ENCODE measurements at regions not wholly inside any gene's neighbourhood (a gene's known extent, or its start where the extent isn't known, plus 50 kb on each side); places are given as distances from the start of the nearest gene placed in this dataset.

DNA sequence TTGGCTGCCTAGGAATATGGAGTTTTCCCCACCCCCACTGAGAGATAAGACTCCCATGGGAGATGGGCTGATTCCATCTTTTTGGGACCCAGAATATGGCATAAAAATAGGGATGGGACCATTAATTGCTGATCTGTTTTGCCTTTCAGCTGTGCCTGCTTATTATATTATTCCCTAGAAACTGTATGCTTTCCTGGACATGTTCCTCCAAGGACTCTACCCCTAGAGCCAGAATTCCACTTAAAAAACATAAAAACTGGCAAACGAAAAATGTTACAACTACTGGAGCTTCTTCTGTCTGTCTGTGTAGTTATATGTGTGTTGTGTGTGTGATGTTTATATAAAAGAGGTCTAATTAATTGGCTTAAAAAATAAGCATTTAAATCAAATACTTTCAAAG, 159.9 kb upstream of the PRR20A start:
- H3K4me1 Mint-ChIP-seq (ENCODE audit: low read depth), result no peaks in the 10 kb centered on the region

DNA sequence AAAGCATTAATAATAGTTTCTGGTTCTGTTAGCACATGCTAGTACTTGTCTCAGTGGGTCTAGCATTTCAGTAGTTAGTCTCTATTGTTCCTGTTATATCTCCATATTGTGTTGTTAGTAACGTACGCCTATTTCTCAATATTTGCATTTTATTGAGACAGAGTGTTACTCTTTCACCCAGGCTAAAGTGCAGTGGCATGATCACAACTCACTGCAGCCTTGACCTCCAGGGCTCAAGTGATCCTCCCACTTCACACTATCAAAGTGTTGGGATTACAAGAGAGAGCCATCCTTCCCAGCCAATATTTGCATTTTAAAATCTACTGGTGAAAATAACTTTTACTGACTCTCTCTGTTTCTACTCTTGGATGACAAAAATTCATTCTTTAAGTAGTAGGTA, 154.6 kb upstream of the PRR20A start:
- Mint-ChIP-seq H3K9me3 (ENCODE audit: low read depth) (peaks cover 2% of the 10 kb centered on the region), H3K4me3 (ENCODE audit: low read depth) (no peak overlapping the region), H3K27ac (no peak overlapping the region), H3K36me3 (ENCODE audit: insufficient read depth) (no peaks in the 10 kb centered on the region), H3K27me3 (no peaks in the 10 kb centered on the region), H3K4me1 (ENCODE audit: low read depth) (no peaks in the 10 kb centered on the region)
- no peak for DNase-seq (ENCODE audit: low spot score, unreplicated experiment)
- TF ChIP-seq, protein P1, sequence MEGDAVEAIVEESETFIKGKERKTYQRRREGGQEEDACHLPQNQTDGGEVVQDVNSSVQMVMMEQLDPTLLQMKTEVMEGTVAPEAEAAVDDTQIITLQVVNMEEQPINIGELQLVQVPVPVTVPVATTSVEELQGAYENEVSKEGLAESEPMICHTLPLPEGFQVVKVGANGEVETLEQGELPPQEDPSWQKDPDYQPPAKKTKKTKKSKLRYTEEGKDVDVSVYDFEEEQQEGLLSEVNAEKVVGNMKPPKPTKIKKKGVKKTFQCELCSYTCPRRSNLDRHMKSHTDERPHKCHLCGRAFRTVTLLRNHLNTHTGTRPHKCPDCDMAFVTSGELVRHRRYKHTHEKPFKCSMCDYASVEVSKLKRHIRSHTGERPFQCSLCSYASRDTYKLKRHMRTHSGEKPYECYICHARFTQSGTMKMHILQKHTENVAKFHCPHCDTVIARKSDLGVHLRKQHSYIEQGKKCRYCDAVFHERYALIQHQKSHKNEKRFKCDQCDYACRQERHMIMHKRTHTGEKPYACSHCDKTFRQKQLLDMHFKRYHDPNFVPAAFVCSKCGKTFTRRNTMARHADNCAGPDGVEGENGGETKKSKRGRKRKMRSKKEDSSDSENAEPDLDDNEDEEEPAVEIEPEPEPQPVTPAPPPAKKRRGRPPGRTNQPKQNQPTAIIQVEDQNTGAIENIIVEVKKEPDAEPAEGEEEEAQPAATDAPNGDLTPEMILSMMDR (IDR thresholded peaks at IDR 0.05; ENCODE audit: unreplicated experiment), result no peak

More for the DNA sequence above, 159.9 kb upstream of the PRR20A start:
- peaks cover 2% of the 10 kb centered on the region for H3K9me3 Mint-ChIP-seq (ENCODE audit: low read depth)
- DNase-seq (ENCODE audit: low spot score, unreplicated experiment), result no peak
- H3K27me3 Mint-ChIP-seq, result no peaks in the 10 kb centered on the region
- no peak overlapping the region for H3K27ac Mint-ChIP-seq
- TF ChIP-seq, protein P1 (IDR thresholded peaks at IDR 0.05; ENCODE audit: unreplicated experiment), result no peak
- no peaks in the 10 kb centered on the region for H3K36me3 Mint-ChIP-seq (ENCODE audit: insufficient read depth)
- no peak overlapping the region for H3K4me3 Mint-ChIP-seq (ENCODE audit: low read depth)

DNA sequence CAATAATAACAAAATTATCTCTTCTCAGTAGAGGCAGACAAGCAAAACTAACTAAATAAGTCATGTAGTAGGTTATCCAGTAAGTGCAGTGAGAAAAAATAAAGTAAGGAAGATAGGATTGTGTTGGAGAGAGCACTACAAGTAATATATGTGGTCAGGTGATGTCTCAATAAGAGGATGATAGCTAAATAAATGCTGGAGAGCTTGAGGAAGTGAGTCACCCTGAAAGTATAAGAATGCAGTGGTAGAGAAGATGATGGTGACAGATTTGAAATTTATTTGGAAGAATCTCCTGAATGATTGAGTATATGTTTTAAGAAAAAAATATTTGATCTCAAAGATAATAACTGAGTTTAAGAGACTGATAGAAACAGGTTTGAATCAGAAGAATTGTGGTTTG, 152.2 kb upstream of the PRR20A start:
- no peaks in the 10 kb centered on the region for H3K4me1 Mint-ChIP-seq (ENCODE audit: low read depth)
- TF ChIP-seq, protein P1 (IDR thresholded peaks at IDR 0.05; ENCODE audit: unreplicated experiment), result no peak
- no peaks in the 10 kb centered on the region for H3K36me3 Mint-ChIP-seq (ENCODE audit: insufficient read depth)
- no peak for DNase-seq (ENCODE audit: low spot score, unreplicated experiment)
- no peak overlapping the region for H3K4me3 Mint-ChIP-seq (ENCODE audit: low read depth)
- H3K27me3 Mint-ChIP-seq, result no peaks in the 10 kb centered on the region
- no peaks in the 10 kb centered on the region for H3K9me3 Mint-ChIP-seq (ENCODE audit: low read depth)
- H3K27ac Mint-ChIP-seq, result no peak overlapping the region

GRCh38 chr13:57003682-57004081, 137.0 kb upstream of the PRR20A start:
- no peak for DNase-seq (ENCODE audit: low spot score, unreplicated experiment)
- Mint-ChIP-seq H3K4me1 (ENCODE audit: low read depth) (no peaks in the 10 kb centered on the region), H3K36me3 (ENCODE audit: insufficient read depth) (no peaks in the 10 kb centered on the region), H3K27ac (no peak overlapping the region), H3K9me3 (ENCODE audit: low read depth) (no peaks in the 10 kb centered on the region), H3K4me3 (ENCODE audit: low read depth) (no peak overlapping the region), H3K27me3 (no peaks in the 10 kb centered on the region)
- TF ChIP-seq, protein P1 (IDR thresholded peaks at IDR 0.05; ENCODE audit: unreplicated experiment), result no peak

GRCh38 chr13:57017357-57017756, 123.4 kb upstream of the PRR20A start:
- H3K27me3 Mint-ChIP-seq, result no peaks in the 10 kb centered on the region
- H3K4me3 Mint-ChIP-seq (ENCODE audit: low read depth), result no peak overlapping the region
- no peaks in the 10 kb centered on the region for H3K9me3 Mint-ChIP-seq (ENCODE audit: low read depth)
- no peaks in the 10 kb centered on the region for H3K36me3 Mint-ChIP-seq (ENCODE audit: insufficient read depth)
- H3K4me1 Mint-ChIP-seq (ENCODE audit: low read depth), result no peaks in the 10 kb centered on the region
- TF ChIP-seq, protein P1 (IDR thresholded peaks at IDR 0.05; ENCODE audit: unreplicated experiment), result no peak
- H3K27ac Mint-ChIP-seq, result no peak overlapping the region
- DNase-seq (ENCODE audit: low spot score, unreplicated experiment), result no peak
